Hepatocyte (in vitro differentiated cells): ENCODE measurements at regions not wholly inside any gene's neighbourhood (a gene's known extent, or its start where the extent isn't known, plus 50 kb on each side); places are given as distances from the start of the nearest gene placed in this dataset.

ENCODE experiments used
- EZH2 ChIP-seq: fragments of 200-600 bp; sonication (generic); IDR thresholded peaks from 2 replicates; pipeline ENCODE4 v1.6.1; 2016; ENCODE audit warnings: antibody characterized with exemption, mild to moderate bottlenecking, borderline replicate concordance
- TF ChIP-seq, protein P1 (sequence below): fragments of 200-600 bp; sonication (generic); IDR thresholded peaks from 2 replicates; pipeline ENCODE4 v1.5.1; 2016; ENCODE audit warnings: antibody characterized with exemption, mild to moderate bottlenecking; ENCODE audit not compliant: poor library complexity

DNA sequence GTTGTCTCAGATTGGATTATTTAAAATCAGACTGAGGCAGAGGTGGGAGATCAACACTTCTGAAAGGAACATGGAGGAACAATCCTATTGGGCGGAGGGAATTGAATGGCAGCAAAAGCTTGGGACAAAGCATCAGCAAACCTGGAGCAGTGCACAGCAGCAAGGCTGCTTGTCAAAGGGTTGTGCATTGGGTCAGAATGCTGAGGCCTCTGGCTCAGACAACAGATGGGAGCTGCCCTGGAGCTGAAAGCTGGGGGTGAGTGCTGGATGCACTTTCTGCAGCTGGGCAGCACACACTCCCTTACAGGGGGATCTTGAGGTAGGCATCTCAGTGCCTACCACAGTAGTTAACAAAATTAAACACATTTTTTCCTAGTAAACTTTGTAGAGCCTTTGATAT, 634.4 kb upstream of the MMS22L start:
- TF ChIP-seq EZH2, result no peak
- TF ChIP-seq, protein P1, sequence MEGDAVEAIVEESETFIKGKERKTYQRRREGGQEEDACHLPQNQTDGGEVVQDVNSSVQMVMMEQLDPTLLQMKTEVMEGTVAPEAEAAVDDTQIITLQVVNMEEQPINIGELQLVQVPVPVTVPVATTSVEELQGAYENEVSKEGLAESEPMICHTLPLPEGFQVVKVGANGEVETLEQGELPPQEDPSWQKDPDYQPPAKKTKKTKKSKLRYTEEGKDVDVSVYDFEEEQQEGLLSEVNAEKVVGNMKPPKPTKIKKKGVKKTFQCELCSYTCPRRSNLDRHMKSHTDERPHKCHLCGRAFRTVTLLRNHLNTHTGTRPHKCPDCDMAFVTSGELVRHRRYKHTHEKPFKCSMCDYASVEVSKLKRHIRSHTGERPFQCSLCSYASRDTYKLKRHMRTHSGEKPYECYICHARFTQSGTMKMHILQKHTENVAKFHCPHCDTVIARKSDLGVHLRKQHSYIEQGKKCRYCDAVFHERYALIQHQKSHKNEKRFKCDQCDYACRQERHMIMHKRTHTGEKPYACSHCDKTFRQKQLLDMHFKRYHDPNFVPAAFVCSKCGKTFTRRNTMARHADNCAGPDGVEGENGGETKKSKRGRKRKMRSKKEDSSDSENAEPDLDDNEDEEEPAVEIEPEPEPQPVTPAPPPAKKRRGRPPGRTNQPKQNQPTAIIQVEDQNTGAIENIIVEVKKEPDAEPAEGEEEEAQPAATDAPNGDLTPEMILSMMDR, result no peak
